Esophagus squamous epithelium (tissue), 4 donors: ENCODE measurements at regions not wholly inside any gene's neighbourhood (a gene's known extent, or its start where the extent isn't known, plus 50 kb on each side); places are given as distances from the start of the nearest gene placed in this dataset.

Experiments
- CTCF ChIP-seq, 6 experiments: fragments of 450-650 bp in 4 of 6; fragments of 200-600 bp in 2 of 6; sonication (generic) in 2 of 6; IDR thresholded peaks; one replicate each; pipeline ENCODE4 v1.5.1; 2016 to 2019; ENCODE audit warnings: antibody characterized with exemption in 6 of 6, mild to moderate bottlenecking in 4 of 6, moderate library complexity in 4 of 6
- POLR2A ChIP-seq, 4 donors: fragments of 450-650 bp; IDR thresholded peaks; one replicate each; pipeline ENCODE4 v1.6.1; 2017; ENCODE audit warnings: antibody characterized with exemption in 4 of 4, mild to moderate bottlenecking in 4 of 4, moderate library complexity in 3 of 4

- TF ChIP-seq POLR2A (IDR thresholded peaks at IDR 0.05) (no peak), CTCF (IDR thresholded peaks at IDR 0.05) (no peak)
Observed at GRCh38 chr15:70556779-70557178, 206.6 kb downstream of the UACA start.
